ENCODE measurements at regions not wholly inside any gene's neighbourhood (a gene's known extent, or its start where the extent isn't known, plus 50 kb on each side); places are given as distances from the start of the nearest gene placed in this dataset.

- H3K4me1 ChIP-seq (ENCODE audit: control insufficient read depth, insufficient read depth, low read length) = no peaks in the 10 kb centered on the region
- no peak overlapping the region for H3K4me3 ChIP-seq (ENCODE audit: low read length)
- no peak for ATAC-seq
- WGBS = 54% methylated on average over 2 of the region's 2 CpGs
- H3K27ac ChIP-seq (ENCODE audit: low read length) = no peak overlapping the region
- intact Hi-C loops (cut with DNase I) = no loop called here
- no peaks in the 10 kb centered on the region for H3K9me3 ChIP-seq (ENCODE audit: control insufficient read depth, low read length)
- no peak for DNase-seq
- no peaks in the 10 kb centered on the region for H3K27me3 ChIP-seq (ENCODE audit: control insufficient read depth, insufficient read depth)
These were observed 677.0 kb upstream of the FANCL start for GRCh38 chr2:58918141-58918540.

DNA sequence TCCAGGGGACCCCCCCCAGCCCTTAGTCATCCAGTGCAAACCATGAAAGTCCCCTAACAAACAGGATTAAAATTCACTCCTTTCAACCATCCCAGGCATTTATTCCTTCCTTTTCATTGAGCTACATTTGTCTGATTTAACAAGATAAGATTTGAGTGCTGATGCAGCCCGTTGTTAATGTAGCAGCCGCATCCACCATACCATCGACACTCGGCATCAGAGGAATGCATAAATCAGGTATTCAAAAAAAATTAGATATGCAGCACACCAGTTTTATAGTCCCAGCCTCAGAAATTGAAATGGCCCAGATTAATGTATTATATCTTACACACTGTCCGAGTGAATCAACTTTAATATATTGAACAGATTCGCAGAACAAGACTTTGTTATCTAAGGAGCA lies 676.5 kb upstream of the FANCL start:
- no peaks in the 10 kb centered on the region for H3K9me3 ChIP-seq (ENCODE audit: control insufficient read depth, low read length)
- H3K27ac ChIP-seq (ENCODE audit: low read length) = no peak overlapping the region
- no peak for ATAC-seq
- H3K4me3 ChIP-seq (ENCODE audit: low read length) = no peak overlapping the region
- intact Hi-C loops (cut with DNase I) = no loop called here
- H3K27me3 ChIP-seq (ENCODE audit: control insufficient read depth, insufficient read depth) = no peaks in the 10 kb centered on the region
- no peak for DNase-seq
- 81% methylated on average over 6 of the region's 6 CpGs for WGBS
- no peaks in the 10 kb centered on the region for H3K4me1 ChIP-seq (ENCODE audit: control insufficient read depth, insufficient read depth, low read length)

DNA sequence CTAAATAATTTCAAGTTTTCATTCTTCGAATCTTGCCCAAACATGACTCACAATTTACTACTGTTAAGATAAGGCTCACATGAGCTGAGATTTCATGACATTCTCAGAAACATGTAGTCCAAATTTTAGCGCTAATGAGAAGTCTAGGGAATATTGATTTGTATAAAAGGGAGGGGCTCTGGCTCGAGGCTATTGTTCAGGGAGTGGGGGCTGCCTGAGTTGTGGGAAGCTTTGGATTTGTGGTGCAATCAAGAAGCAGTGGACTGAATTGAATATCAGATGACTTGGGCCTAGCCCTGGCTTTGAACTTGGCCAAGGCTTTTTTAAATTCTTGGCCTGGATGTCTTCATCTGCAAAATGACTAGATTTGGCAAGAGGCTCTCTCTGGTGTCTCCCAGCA lies 674.9 kb upstream of the FANCL start:
- no peaks in the 10 kb centered on the region for H3K9me3 ChIP-seq (ENCODE audit: control insufficient read depth, low read length)
- no peak overlapping the region for H3K27ac ChIP-seq (ENCODE audit: low read length)
- intact Hi-C loops (cut with DNase I) = no loop called here
- peak in 1 of 3 donors; percentile 45 for DNase-seq
- H3K4me3 ChIP-seq (ENCODE audit: low read length) = no peak overlapping the region
- H3K27me3 ChIP-seq (ENCODE audit: control insufficient read depth, insufficient read depth) = no peaks in the 10 kb centered on the region
- WGBS = 47% methylated on average over 3 of the region's 3 CpGs
- peak; percentile 42 to 85 for ATAC-seq
- no peaks in the 10 kb centered on the region for H3K4me1 ChIP-seq (ENCODE audit: control insufficient read depth, insufficient read depth, low read length)

- Histone ChIP-seq H3K27ac (ENCODE audit: low read length) (no peak overlapping the region), H3K4me1 (ENCODE audit: control insufficient read depth, insufficient read depth, low read length) (no peaks in the 10 kb centered on the region), H3K27me3 (ENCODE audit: control insufficient read depth, insufficient read depth) (no peaks in the 10 kb centered on the region), H3K4me3 (ENCODE audit: low read length) (no peak overlapping the region), H3K9me3 (ENCODE audit: control insufficient read depth, low read length) (no peaks in the 10 kb centered on the region)
- intact Hi-C loops (cut with DNase I) = no loop called here
- no peak for ATAC-seq
- 77% methylated on average over 6 of the region's 6 CpGs for WGBS
- no peak for DNase-seq
These were observed 673.8 kb upstream of the FANCL start for GRCh38 chr2:58914733-58915505.

DNA sequence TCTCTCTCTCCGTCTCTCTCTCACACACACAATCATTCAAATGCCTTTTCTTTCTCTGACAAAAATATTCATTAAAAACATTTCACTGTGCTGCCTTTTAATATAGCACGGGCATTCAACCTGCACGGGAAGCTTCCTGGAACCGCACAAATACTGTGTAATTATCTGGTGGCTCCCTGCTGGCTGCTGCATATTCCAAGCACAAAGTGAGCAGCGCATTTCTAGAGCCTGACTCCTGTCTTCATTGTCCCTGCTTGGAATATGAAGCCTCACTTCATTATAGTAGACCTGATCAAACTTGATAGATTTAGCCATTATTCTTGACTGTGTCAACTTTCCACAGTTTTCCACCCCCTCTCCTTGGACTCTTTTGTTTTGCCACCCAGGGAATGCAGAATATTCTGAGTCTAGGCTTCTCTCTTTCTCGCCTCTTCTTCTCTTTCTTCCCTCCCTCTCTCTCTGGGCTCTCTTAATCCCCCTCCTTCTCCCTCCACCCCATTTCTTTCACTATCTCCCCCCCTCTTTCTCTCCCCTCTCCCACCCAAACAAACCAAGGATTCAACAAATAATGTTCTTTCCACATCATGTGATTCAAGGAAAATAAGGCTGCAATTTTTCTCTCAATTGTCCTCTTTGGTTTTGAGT lies 672.1 kb upstream of the FANCL start:
- ATAC-seq = no peak
- Histone ChIP-seq H3K27me3 (ENCODE audit: control insufficient read depth, insufficient read depth) (no peaks in the 10 kb centered on the region), H3K4me1 (ENCODE audit: control insufficient read depth, insufficient read depth, low read length) (no peaks in the 10 kb centered on the region), H3K4me3 (ENCODE audit: low read length) (no peak overlapping the region), H3K27ac (ENCODE audit: low read length) (no peak overlapping the region), H3K9me3 (ENCODE audit: control insufficient read depth, low read length) (no peaks in the 10 kb centered on the region)
- 57% methylated on average over 6 of the region's 6 CpGs for WGBS
- intact Hi-C loops (cut with DNase I) = no loop called here
- no peak for DNase-seq

- intact Hi-C loops (cut with DNase I) = no loop called here
- WGBS = 84% methylated on average over 1 of the region's 1 CpG
- no peak for ATAC-seq
- Histone ChIP-seq H3K27me3 (ENCODE audit: control insufficient read depth, insufficient read depth) (no peaks in the 10 kb centered on the region), H3K4me1 (ENCODE audit: control insufficient read depth, insufficient read depth, low read length) (no peaks in the 10 kb centered on the region), H3K9me3 (ENCODE audit: control insufficient read depth, low read length) (no peaks in the 10 kb centered on the region), H3K27ac (ENCODE audit: low read length) (no peak overlapping the region), H3K4me3 (ENCODE audit: low read length) (no peak overlapping the region)
- no peak for DNase-seq
These were observed 670.8 kb upstream of the FANCL start for GRCh38 chr2:58911877-58912276.

DNA sequence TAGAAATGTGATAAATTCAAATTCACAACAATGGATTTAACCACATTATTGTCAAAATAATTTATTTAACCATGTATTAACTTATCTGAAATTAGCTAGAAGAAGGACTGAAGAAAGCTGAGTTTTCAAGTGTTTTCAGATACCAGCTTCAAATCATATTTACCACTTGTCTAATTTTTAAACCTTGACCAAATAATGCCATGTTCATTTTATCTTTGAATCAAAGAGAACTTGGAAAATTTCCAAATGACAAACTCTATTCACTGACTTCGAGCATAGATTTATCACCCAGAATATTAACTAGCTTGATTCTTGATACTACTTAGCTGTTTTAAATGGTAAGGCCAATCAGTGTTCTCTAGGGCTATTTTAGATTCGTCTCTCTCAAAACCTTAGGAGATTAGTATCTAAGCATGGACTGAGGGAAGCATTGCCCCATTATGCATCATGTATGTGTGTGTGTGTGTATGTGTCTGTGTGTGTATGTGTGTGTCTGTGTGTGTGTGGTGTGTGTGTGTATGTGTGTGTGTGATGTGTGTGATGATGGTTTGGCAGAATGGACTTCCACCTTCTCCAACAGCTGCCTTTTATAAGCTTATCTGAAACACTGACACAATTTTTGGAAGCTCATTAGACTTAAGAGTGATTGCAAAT lies 667.5 kb upstream of the FANCL start:
- Histone ChIP-seq H3K4me3 (ENCODE audit: low read length) (no peak overlapping the region), H3K27ac (ENCODE audit: low read length) (no peak overlapping the region), H3K4me1 (ENCODE audit: control insufficient read depth, insufficient read depth, low read length) (no peaks in the 10 kb centered on the region), H3K9me3 (ENCODE audit: control insufficient read depth, low read length) (no peaks in the 10 kb centered on the region), H3K27me3 (ENCODE audit: control insufficient read depth, insufficient read depth) (no peaks in the 10 kb centered on the region)
- WGBS = 49% methylated on average over 2 of the region's 2 CpGs
- ATAC-seq = no peak
- no peak for DNase-seq
- intact Hi-C loops (cut with DNase I) = no loop called here

DNA sequence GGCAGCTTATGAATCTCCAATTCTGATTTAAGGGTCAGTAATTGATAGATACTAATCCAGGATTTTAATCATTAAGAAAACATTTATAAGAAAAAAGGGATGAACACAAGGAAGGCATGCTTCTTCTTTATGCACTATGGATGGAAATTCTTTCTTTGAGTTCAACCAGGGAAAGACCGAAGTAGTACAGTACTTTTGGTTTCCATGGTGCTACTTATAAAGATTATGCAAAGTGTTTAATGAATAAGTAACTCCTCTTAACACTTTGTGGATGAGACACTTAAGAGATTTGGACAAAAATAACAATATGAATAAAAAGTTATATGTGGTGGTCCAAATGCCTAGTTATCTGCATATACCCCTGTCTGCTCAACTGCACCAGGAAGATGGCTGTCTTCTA lies 666.5 kb upstream of the FANCL start:
- H3K27me3 ChIP-seq (ENCODE audit: control insufficient read depth, insufficient read depth) = peaks cover 2% of the 10 kb centered on the region
- whole genome bisulfite sequencing = 85% methylated on average over 1 of the region's 1 CpG
- no peak overlapping the region for H3K27ac ChIP-seq (ENCODE audit: low read length)
- no peak overlapping the region for H3K4me3 ChIP-seq (ENCODE audit: low read length)
- intact Hi-C loops (cut with DNase I) = no loop called here
- ATAC-seq = no peak
- DNase-seq = no peak
- H3K4me1 ChIP-seq (ENCODE audit: control insufficient read depth, insufficient read depth, low read length) = no peaks in the 10 kb centered on the region
- no peaks in the 10 kb centered on the region for H3K9me3 ChIP-seq (ENCODE audit: control insufficient read depth, low read length)

DNA sequence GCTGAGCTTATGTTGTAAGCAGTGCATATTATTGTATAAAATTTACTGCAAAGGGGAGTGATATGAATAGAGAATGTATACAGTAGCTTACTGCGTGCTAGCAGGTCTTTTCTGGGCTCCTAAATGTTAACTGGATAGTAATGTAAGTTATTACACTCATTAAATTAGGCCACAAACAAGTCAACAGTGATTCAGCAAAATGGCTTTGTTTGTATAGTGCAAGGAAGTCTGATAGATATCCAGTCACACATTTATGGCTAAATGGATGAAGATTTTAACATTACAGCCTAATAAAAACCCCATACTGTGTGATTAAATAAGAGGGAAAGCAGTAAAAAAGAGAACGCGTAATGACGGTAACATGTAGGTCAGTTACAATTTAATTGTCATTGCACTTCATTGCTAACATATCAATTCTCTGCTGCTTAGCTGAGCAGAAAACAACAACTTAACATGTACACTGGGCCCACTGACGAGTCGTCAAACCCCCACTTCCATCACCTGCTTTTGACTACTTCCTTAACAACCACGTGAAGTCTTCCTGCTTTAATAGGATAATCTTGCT lies 665.0 kb upstream of the FANCL start:
- no peaks in the 10 kb centered on the region for H3K9me3 ChIP-seq (ENCODE audit: control insufficient read depth, low read length)
- intact Hi-C loops (cut with DNase I) = no loop called here
- H3K27ac ChIP-seq (ENCODE audit: low read length) = no peak overlapping the region
- H3K27me3 ChIP-seq (ENCODE audit: control insufficient read depth, insufficient read depth) = peaks cover 2% of the 10 kb centered on the region
- no peak for DNase-seq
- H3K4me3 ChIP-seq (ENCODE audit: low read length) = no peak overlapping the region
- ATAC-seq = no peak
- no peaks in the 10 kb centered on the region for H3K4me1 ChIP-seq (ENCODE audit: control insufficient read depth, insufficient read depth, low read length)
- WGBS = 71% methylated on average over 7 of the region's 7 CpGs

DNA sequence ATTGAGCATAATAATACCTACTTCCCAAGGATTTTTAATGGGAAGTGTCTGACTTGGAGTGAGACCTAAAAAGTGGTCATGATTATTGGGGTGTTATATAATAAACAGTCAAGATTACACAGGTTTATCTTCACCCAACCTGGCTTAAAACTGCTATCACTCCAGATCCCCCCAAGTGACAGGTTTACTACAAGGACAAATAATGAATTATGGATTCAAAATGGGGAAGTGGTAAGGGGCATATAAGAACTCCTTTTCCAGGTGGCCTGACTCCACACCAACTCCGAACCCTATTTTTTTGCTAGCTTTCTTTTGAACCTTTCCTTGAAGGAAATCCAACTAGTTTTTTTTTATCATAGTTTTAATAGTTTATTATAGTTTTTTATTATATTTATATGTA lies 663.0 kb upstream of the FANCL start:
- 85% methylated on average over 1 of the region's 1 CpG for WGBS
- peaks cover 2% of the 10 kb centered on the region for H3K27me3 ChIP-seq (ENCODE audit: control insufficient read depth, insufficient read depth)
- H3K4me1 ChIP-seq (ENCODE audit: control insufficient read depth, insufficient read depth, low read length) = no peaks in the 10 kb centered on the region
- no peak for DNase-seq
- no peak overlapping the region for H3K27ac ChIP-seq (ENCODE audit: low read length)
- ATAC-seq = no peak
- H3K4me3 ChIP-seq (ENCODE audit: low read length) = no peak overlapping the region
- intact Hi-C loops (cut with DNase I) = no loop called here
- H3K9me3 ChIP-seq (ENCODE audit: control insufficient read depth, low read length) = no peaks in the 10 kb centered on the region

DNA sequence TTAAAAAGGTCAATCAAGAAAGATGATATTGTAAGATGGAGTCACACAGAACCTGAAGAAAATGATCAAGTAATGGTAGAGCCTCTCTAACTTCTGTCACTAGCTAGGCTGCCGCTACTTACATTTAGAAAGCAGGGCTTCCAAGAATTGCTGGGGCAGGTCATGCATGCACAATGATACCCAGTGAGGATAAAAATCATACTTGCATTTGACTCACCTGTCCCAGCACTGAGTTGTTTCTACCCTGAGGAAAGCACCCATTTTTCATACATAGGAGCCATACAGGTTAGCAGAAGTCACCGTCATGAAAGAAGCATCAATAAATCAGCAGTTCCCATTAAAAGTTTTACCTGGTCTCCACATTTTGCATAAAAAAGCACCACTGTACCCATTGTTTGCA lies 662.3 kb upstream of the FANCL start:
- intact Hi-C loops (cut with DNase I) = no loop called here
- Histone ChIP-seq H3K9me3 (ENCODE audit: control insufficient read depth, low read length) (no peaks in the 10 kb centered on the region), H3K4me3 (ENCODE audit: low read length) (no peak overlapping the region), H3K4me1 (ENCODE audit: control insufficient read depth, insufficient read depth, low read length) (no peaks in the 10 kb centered on the region), H3K27me3 (ENCODE audit: control insufficient read depth, insufficient read depth) (peaks cover 2% of the 10 kb centered on the region), H3K27ac (ENCODE audit: low read length) (no peak overlapping the region)
- ATAC-seq (no peak), DNase-seq (no peak)
- whole genome bisulfite sequencing = 89% methylated on average over 2 of the region's 2 CpGs
